CD4-positive, alpha-beta T cell treated with Interleukin-17A for 1 hour (primary cell): ENCODE measurements at regions not wholly inside any gene's neighbourhood (a gene's known extent, or its start where the extent isn't known, plus 50 kb on each side); places are given as distances from the start of the nearest gene placed in this dataset.

Experiments
- DNase-seq: peaks from one replicate; pipeline ENCODE4 v3.0.0-alpha.2; 2020

- DNase-seq, result no peak
These were observed 96.2 kb downstream of the CCDC185 start for GRCh38 chr1:223489439-223489838.

- DNase-seq, result no peak
These were observed 97.0 kb downstream of the CCDC185 start for GRCh38 chr1:223490256-223490655.
